ENCODE measurements at regions not wholly inside any gene's neighbourhood (a gene's known extent, or its start where the extent isn't known, plus 50 kb on each side); places are given as distances from the start of the nearest gene placed in this dataset.

- intact Hi-C loops (cut with micrococcal nuclease; ENCODE audit: unreplicated experiment): no loop called here
Observed at GRCh38 chr2:185687967-185688366, 50.6 kb upstream of the FSIP2 start.

More at GRCh38 chr2:185687967-185688366, 50.6 kb upstream of the FSIP2 start:
- in situ Hi-C loops (cut with HindIII; ENCODE audit: low pct_unique_long_range_greater_than_20kb, low sequenced_read_pairs): no loop called here
- ChIA-PET CTCF (no interaction called here), POLR2A (no interaction called here)
- H3K27ac ChIP-seq (ENCODE audit: low read length): no peak overlapping the region
- no peaks in the 10 kb centered on the region for H3K4me1 ChIP-seq (ENCODE audit: control insufficient read depth, insufficient read depth, low read length)
- BruUV-seq (replicated peaks): no TSS peak
- H3K27me3 ChIP-seq (ENCODE audit: control insufficient read depth, insufficient read depth, low read length): no peaks in the 10 kb centered on the region
- ATAC-seq: no peak
- no peak for TF ChIP-seq SIN3A (IDR thresholded peaks at IDR 0.05; ENCODE audit: borderline replicate concordance, insufficient read depth, low read depth, low read length)
- no peak for TF ChIP-seq POLR2AphosphoS5 (IDR thresholded peaks at IDR 0.05; ENCODE audit: low read depth, low read length)
- TF ChIP-seq REST (IDR thresholded peaks at IDR 0.05; ENCODE audit: insufficient read depth in 1 of 2, low read depth in 2 of 2, low read length in 1 of 2): no peak
- TF ChIP-seq CTCF (IDR thresholded peaks at IDR 0.05): no peak
- TF ChIP-seq TCF7L2 (IDR thresholded peaks at IDR 0.05; ENCODE audit: low read depth, low read length): no peak
- H3K4me3 ChIP-seq (ENCODE audit: low read depth in 2 of 2, low read length in 2 of 2): no peak overlapping the region
- H3K36me3 ChIP-seq (ENCODE audit: control insufficient read depth, insufficient read depth, low read length): no peaks in the 10 kb centered on the region
- no peaks in the 10 kb centered on the region for H3K9me3 ChIP-seq (ENCODE audit: control insufficient read depth, insufficient read depth, low read depth, low read length)
- DNase-seq (ENCODE audit: low read depth, low spot score): no peak

Measured in Panc1 (cell line).